Mucosa of descending colon (tissue), 3 donors: ENCODE measurements at regions not wholly inside any gene's neighbourhood (a gene's known extent, or its start where the extent isn't known, plus 50 kb on each side); places are given as distances from the start of the nearest gene placed in this dataset.

Experiments used
- ATAC-seq: fragments of 200-7000 bp; cut with Tn5 transposase; one replicate; pipeline ENCODE4 v1.9.1; 2020; ENCODE audit warnings: mild to moderate bottlenecking, moderate library complexity
- DNase-seq, 3 donors: peaks; one replicate each; pipeline ENCODE4 v3.0.0-alpha.2; 2020
- H3K36me3 ChIP-seq: fragments of 200-600 bp; one replicate; pipeline ENCODE4 v1.8.0; 2021; ENCODE audit warnings: low read depth, mild to moderate bottlenecking
- H3K4me1 ChIP-seq: fragments of 200-600 bp; one replicate; pipeline ENCODE4 v1.8.0; 2021; ENCODE audit warnings: low read depth, mild to moderate bottlenecking
- H3K4me3 ChIP-seq: fragments of 200-600 bp; one replicate; pipeline ENCODE4 v1.8.0; 2021; ENCODE audit warnings: mild to moderate bottlenecking
- H3K9me3 ChIP-seq: fragments of 200-600 bp; one replicate; pipeline ENCODE4 v1.8.0; 2021; ENCODE audit warnings: mild to moderate bottlenecking
- CTCF ChIP-seq: fragments of 200-600 bp; IDR thresholded peaks from one replicate; pipeline ENCODE4 v1.8.0; 2022; ENCODE audit warnings: antibody characterized with exemption, mild to moderate bottlenecking
- intact Hi-C, 2 donors: fragments of 100-400 bp; cut with DNase I in 1 of 2; cut with micrococcal nuclease in 1 of 2; formaldehyde crosslinking; loops; one replicate each; pipeline versions ENCODE4 v1.11.0 to v1.11.1; 2022; cut with DNase I, micrococcal nuclease
- donor health status: DM: no; HTN: no; CAD: no; lungs with moderate emphysema.
- donor health status: DM: no; HTN: no; CAD: no.
- donor health status: DM: no; HTN: yes; CAD: no.

DNA sequence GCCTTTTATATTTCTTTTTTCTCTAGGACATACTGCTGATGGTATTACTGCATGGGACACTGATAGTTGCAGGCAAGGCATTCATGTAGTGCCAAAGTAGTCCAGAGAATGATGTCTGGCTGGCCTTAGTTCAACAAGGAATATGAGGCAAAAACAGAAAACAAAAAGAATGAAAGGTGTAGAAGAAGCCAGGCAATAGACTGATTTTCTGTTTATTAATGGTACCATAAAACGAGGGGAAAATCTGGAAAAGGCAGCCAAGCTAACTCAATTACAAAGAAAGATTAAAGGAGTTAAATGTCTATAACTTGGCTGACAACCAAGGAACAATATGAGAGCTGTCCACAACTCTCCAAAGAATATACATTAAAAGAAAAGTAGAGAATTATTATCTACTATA, 284.9 kb downstream of the ZEB2 start:
- Histone ChIP-seq H3K4me3 (no peak overlapping the region), H3K9me3 (no peaks in the 10 kb centered on the region), H3K4me1 (no peaks in the 10 kb centered on the region), H3K36me3 (no peaks in the 10 kb centered on the region)
- intact Hi-C loops, result no loop called here
- no peak for ATAC-seq
- no peak for TF ChIP-seq CTCF
- no peak for DNase-seq

- H3K4me1 ChIP-seq, result no peaks in the 10 kb centered on the region
- H3K36me3 ChIP-seq, result no peaks in the 10 kb centered on the region
- DNase-seq (no peak), ATAC-seq (no peak)
- intact Hi-C loops, result no loop called here
- TF ChIP-seq CTCF, result no peak
- no peak overlapping the region for H3K4me3 ChIP-seq
- no peaks in the 10 kb centered on the region for H3K9me3 ChIP-seq
Measured at GRCh38 chr2:144234542-144234871, 285.4 kb downstream of the ZEB2 start.

- no peak for TF ChIP-seq CTCF
- Histone ChIP-seq H3K4me3 (no peak overlapping the region), H3K4me1 (no peaks in the 10 kb centered on the region), H3K9me3 (no peaks in the 10 kb centered on the region), H3K36me3 (no peaks in the 10 kb centered on the region)
- no peak for ATAC-seq
- DNase-seq, result no peak
- intact Hi-C loops, result no loop called here
Measured at GRCh38 chr2:144233733-144234541, 286.0 kb downstream of the ZEB2 start.

GRCh38 chr2:144233317-144233716, 286.6 kb downstream of the ZEB2 start:
- Histone ChIP-seq H3K4me3 (no peak overlapping the region), H3K9me3 (no peaks in the 10 kb centered on the region), H3K36me3 (no peaks in the 10 kb centered on the region), H3K4me1 (no peaks in the 10 kb centered on the region)
- intact Hi-C loops, result no loop called here
- TF ChIP-seq CTCF, result no peak
- DNase-seq (no peak), ATAC-seq (no peak)

- intact Hi-C loops, result no loop called here
- H3K36me3 ChIP-seq, result no peaks in the 10 kb centered on the region
- no peak for TF ChIP-seq CTCF
- H3K9me3 ChIP-seq, result no peaks in the 10 kb centered on the region
- no peak for ATAC-seq
- no peak for DNase-seq
- H3K4me1 ChIP-seq, result no peaks in the 10 kb centered on the region
- no peak overlapping the region for H3K4me3 ChIP-seq
Measured at GRCh38 chr2:144230448-144231085, 289.4 kb downstream of the ZEB2 start.
